HG02763 (cell line): ENCODE measurements at regions not wholly inside any gene's neighbourhood (a gene's known extent, or its start where the extent isn't known, plus 50 kb on each side); places are given as distances from the start of the nearest gene placed in this dataset.
"Not testable (repeated sequence)": the region's sequence is repeated elsewhere in the genome, so short reads cannot be mapped to it uniquely, and the experiment has no call there.

Experiments
- ATAC-seq: cut with Tn5 transposase; IDR thresholded peaks from one replicate; pipeline ENCODE4 v1.9.1; 2021; ENCODE audit warnings: mild to moderate bottlenecking, moderate library complexity; ENCODE audit not compliant: unreplicated experiment

- ATAC-seq: peak; percentile 93
Measured at GRCh38 chr4:146124023-146124680, 51.4 kb upstream of the LSM6 start.

- no peak for ATAC-seq
Measured at GRCh38 chr4:146123231-146123630, 52.3 kb upstream of the LSM6 start.

DNA sequence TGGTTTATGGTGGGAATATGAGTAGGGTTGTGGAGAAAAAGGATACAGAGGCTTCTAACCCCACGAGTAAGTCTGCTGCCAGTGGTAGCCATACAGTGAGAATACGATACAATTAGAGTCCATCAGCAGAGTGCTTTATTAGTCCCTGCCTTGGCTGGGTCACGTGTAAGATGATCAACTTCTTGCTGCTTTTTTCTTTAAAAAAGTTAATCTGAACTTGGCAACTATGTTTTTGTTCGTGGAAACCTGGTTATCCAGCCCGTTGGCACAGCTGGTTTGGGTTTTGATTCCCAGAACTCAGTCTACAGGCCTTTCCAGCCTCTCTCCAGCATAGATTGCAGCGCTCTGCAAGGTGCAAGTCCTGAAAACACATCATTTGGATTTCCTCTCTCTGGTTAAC, 53.1 kb upstream of the LSM6 start:
- no peak for ATAC-seq

DNA sequence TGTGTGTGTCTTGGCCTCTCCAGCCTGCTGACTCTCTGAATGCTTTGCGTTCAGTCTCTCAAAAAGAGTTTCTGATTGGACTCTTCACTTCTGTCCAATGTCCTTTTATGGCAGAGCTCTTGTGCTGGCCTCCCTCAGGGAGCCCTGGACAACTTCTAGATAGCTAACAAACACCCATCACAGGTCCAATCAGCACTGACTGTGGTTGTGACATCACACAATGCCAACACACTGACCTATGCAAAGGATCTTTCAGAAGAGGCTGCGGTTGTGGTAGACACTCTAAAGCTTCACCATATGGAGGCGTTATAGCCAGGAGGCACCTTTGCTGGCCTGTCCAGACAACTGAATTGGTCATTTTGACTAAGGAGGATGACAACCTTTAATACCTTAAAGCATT, 53.8 kb upstream of the LSM6 start:
- no peak for ATAC-seq

DNA sequence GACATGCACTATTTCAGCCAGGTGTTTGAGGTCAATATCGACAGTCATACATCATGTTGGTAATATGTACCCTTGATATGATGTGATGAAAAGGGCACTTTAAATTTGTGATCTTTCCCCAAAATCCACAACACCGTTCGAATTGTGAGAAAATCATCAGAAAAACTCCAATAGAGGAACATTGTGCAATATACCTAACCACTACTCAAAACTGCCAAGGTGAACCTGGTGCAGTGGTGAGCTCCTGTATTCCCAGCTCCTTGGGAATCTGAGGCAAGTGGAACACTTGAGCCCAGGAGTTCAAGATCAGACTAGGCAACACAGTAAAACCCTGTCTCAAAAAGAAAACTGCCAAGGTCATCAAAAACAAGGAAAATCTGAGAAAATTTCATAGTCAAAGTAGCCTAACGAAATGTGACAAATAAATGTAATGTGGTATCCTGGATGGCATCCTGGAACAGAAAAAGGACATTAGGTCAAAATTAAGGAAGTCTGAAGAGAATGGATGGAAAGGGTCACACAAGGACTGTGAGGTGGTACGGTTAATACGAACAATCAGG, 55.6 kb upstream of the LSM6 start:
- ATAC-seq: no peak

DNA sequence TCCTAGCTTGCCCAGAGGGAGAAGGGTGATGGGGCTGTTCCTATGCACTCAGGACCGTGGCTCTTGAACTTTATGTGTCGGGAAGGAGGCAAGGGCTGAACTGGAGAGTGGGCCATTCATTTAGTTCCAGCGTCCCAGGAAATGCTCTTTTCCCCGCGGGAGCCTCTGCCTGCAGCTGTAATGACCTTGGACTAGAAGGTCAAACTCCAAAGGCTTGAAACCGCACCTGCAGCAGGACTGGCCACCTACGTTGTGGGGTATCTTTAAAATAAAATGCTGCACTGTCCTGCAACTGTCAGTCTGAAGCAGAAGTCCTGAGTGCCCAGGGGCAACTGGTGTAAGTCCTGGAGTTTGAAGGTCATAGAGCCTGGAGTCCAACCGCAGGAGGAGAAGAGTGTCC, 61.5 kb upstream of the LSM6 start:
- ATAC-seq: no peak

- no peak for ATAC-seq
Measured at GRCh38 chr4:146113171-146113570, 62.3 kb upstream of the LSM6 start.

GRCh38 chr4:146112389-146112788, 63.1 kb upstream of the LSM6 start:
- no peak for ATAC-seq

- no peak for ATAC-seq
Measured at GRCh38 chr4:146110871-146111485, 64.5 kb upstream of the LSM6 start.

DNA sequence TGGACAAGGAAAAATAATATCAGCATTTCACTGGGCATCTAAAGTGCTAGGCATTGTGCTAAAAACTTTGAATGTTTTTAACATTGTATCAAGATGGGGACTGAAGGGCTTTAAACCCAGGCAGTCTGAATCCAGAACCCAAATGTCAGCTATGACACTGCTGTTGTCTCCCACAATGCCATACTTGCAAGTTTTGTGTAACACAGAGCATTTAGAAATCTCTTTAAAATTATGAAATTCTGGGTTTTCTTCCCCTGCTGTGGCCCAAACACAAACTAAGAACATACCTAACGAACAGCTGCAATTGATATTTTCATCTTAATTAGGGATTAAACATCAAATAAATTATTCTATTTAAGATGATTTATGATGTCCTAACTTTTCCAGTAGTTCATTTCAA, 66.8 kb upstream of the LSM6 start:
- ATAC-seq: no peak

- ATAC-seq: no peak
Measured at GRCh38 chr4:146107587-146108240, 67.8 kb upstream of the LSM6 start.

DNA sequence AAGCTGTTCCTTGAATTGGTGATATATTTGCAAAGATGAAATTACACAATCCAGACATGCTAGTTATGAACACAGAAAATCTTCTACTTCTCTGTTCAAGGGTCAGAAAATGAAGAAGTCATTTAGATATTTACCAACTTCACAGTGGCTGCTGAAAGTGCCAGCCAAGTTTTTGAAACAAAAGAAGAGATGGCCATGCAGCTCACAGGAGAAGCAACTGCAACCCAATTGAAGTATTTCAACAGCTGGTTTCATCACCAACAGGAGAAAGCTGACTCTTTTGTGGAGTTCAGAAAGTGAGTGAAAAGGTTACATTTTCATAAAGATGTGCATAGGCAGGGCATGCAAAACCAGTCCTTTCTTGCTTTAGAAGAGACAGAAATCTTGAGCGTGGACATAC, 70.1 kb upstream of the LSM6 start:
- no peak for ATAC-seq

DNA sequence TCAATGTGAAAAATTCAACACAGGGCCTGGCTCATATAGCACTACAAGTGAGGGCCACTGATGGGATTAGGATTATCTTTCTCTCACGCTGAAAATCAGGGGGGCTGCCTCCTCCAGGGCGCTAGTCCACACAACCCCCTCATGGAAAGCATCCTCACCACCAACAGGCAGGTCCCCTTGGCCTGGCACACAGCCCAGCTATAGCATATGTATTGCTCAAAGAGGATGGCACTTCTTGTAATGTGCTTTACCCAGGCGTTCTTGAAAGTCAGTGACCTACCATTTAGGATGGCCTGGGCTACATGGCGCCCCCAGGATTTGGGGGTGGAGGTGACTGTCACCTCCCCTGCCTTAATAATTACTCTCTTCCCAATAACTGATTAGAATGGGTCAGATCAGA, 71.0 kb upstream of the LSM6 start:
- no peak for ATAC-seq

DNA sequence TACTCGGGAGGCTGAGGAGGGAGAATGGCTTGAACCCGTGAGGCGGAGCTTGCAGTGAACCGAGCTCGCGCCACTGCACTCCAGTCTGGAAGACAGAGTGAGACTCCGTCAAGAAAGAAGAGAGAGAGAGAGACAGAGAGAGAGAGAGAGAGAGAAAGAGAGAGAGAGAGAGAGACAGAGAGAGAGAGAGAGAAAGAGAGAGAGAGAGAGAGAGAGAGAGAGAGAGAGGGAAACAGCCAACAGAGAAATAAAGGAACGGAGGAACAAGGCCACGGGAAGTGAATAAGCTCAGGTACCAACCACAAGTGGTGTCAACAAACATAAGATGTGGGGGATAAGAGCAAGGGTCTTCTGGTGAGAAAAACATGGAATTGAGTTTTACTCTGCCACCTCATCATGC, 71.5 kb upstream of the LSM6 start:
- ATAC-seq: not testable (repeated sequence)

DNA sequence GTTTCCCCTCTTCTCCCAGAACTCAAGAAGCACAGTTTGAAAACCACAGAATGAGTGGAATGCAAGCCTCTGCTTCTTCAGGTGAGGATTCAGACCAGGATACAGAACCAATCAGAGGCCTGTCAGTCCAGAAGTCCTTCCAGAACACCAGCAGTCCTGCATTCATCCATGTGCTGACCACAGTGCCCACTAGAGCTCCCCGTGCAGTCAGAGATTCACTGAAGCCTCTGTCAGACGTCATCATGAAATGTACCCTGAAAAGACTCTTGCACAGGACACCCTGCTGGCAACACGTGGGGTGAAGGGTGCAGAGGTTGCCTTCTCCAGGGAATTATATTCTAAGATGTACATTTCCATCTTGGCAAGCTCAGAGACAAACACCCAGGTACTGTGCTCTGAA, 75.9 kb upstream of the LSM6 start:
- no peak for ATAC-seq

- ATAC-seq: peak; percentile 56
Measured at GRCh38 chr4:146098978-146099377, 76.5 kb upstream of the LSM6 start.

DNA sequence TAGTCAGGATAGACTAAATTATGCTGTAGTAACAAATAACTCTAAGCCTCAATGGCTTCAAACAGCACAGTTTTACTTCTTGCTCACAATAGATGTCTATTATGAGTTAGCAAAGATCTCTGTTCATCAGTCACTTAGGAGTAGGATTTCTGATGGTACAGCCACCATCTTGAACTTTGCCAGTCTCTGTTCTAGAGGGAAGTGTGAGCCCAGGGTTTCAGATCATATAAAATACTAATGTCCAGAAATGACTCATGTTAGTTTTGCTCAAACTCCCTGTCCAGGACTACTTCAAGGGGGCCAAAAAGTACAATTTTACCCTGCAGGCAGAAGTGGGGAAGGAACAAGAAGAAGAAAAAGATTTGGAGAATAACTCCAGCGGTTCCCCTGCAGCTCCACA, 77.1 kb upstream of the LSM6 start:
- peak; percentile 65 for ATAC-seq

- ATAC-seq: no peak
Measured at GRCh38 chr4:146096371-146096770, 79.1 kb upstream of the LSM6 start.

DNA sequence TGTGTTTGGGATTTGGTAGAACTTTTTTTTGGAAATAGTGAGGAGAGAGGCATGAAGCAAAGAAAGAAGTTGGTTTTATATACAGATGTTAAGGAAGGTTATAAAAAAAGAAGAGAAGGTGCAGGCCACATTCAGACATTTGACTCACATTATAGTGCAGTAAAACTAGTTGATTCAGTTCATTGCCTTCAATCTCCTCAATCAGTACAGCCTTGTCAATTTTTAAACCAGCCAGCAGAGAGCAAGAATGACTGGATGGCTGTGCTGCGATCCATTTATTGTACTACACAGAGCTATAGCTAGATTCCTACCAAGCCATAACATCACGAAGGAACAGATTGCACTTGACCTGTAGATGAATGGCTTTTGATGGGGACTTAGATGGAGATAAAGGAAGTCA, 79.7 kb upstream of the LSM6 start:
- ATAC-seq: no peak

DNA sequence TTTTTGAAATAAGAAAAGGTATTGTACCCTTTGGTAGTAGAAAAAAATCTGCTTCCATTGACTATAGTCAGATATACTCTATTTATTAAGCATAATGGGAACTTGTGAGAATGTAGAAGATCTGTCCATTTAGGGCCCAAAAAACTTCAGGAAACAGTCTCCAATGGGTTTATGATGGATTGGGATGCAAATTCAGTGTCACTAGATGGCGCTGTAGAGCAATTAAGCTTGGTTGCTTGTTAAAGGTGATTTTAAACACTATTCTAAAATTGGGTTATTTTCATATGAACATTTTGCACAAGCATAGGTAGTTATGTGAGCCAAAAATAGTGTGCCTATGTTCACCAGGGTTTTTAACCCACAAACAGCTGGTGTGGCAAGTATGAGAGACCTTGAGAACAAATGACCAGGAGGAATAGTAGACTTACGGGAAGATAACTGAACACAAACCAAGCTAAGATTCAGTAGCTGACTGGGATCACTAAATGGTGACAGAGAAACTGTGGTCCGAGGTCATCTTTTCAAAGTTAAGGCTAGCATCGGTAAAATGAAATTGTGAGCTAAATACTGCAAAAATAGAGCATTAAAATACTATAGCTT, 80.3 kb upstream of the LSM6 start:
- ATAC-seq: no peak

DNA sequence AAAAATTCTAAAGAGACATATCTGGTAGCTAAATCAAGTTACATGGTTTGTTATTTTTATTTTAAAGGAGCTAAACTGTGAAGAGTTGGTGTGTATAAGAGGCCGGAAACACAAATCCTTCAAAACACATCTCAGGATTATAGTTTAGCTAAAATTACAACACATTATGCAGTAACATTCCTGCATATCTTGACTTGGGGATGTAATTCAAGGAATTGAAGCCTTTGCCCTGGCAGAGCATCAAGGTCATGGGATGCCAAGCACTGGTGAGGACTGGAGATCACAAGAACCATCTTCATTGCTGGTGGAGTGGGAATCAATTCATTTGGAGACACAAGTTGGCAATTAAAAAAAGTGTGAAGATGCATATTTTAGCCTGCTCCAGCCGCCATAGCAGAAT, 86.8 kb upstream of the LSM6 start:
- ATAC-seq: no peak

- ATAC-seq: no peak
Measured at GRCh38 chr4:146087856-146088255, 87.7 kb upstream of the LSM6 start.
